ENCODE measurements at regions not wholly inside any gene's neighbourhood (a gene's known extent, or its start where the extent isn't known, plus 50 kb on each side); places are given as distances from the start of the nearest gene placed in this dataset.

DNA sequence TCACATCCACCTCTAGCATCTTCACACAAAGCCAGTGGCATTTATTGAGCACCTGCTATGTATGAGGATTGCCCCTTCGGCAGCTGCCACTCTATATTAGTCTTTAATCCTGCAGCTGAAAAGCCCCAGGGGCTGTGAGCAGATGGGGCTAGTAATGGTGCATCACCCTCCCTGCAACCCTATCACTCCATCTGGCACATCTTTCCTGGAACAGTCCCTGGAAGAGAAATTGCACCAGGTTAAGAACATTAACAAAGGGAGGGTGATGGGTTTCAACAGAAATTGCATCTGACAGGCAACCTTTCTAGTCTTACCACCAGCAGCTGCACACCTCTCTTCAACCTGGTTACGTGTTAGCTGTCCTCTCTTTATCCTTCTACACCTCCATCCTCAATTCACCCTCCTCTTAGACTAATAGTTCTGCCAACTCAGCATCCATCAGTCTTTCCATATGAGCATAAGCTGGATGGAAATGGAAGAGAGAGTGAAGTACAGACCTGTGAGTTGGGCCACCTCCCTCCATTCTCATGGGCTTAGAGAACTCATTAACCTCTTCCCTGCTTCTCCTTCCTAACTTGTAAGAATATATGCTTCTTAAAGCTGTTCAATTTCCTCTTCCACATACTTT, 168.6 kb upstream of the NEBL start:
- FAIRE-seq (no peak), DNase-seq (ENCODE audit: insufficient read length) (no peak)
- TF ChIP-seq POLR2A (IDR thresholded peaks at IDR 0.05; ENCODE audit: low read depth, low read length) (no peak), TAF1 (IDR thresholded peaks at IDR 0.05; ENCODE audit: borderline replicate concordance, low read depth, low read length) (no peak), POLR2AphosphoS5 (IDR thresholded peaks at IDR 0.05; ENCODE audit: low read depth, low read length) (no peak)

DNA sequence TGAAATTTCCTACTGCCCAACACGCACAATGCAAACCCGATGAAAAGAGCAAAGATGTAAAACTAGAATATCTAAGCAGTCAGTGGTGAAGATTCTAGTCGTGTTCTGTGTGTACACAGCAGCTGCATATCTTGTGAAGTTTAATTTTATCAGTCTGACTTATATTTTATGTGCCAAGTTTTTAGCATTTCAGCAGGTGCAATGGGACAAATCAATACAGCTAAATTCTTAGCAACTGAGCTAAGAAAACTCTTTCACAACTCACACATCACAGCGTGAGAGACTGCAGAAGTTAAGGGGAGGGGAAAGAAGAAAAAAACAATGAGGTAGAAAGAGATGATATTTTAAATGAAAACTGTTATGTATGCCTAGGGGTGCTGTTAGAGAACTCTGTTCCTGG, 164.9 kb upstream of the NEBL start:
- TF ChIP-seq TAF1 (IDR thresholded peaks at IDR 0.05; ENCODE audit: borderline replicate concordance, low read depth, low read length) (no peak), POLR2AphosphoS5 (IDR thresholded peaks at IDR 0.05; ENCODE audit: low read depth, low read length) (no peak), POLR2A (IDR thresholded peaks at IDR 0.05; ENCODE audit: low read depth, low read length) (no peak)
- no peak for DNase-seq (ENCODE audit: insufficient read length)
- no peak for FAIRE-seq

DNA sequence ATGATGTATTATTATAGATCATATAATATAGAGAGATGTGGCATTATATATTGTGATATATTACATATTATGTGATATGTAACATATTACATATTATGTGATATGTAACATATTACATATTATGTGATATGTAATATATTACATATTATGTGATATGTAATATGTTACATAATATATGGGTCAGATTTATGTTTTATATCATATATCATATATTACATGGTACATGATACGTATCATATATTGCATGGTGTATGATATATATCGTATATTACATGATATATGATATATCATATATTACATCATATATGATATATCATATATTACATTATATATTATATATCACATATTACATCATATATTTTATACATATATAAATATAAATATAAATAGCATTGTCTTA, 164.1 kb upstream of the NEBL start:
- no peak for FAIRE-seq
- TF ChIP-seq TAF1 (IDR thresholded peaks at IDR 0.05; ENCODE audit: borderline replicate concordance, low read depth, low read length) (no peak), POLR2AphosphoS5 (IDR thresholded peaks at IDR 0.05; ENCODE audit: low read depth, low read length) (no peak), POLR2A (IDR thresholded peaks at IDR 0.05; ENCODE audit: low read depth, low read length) (no peak)
- DNase-seq (ENCODE audit: insufficient read length), result no peak

DNA sequence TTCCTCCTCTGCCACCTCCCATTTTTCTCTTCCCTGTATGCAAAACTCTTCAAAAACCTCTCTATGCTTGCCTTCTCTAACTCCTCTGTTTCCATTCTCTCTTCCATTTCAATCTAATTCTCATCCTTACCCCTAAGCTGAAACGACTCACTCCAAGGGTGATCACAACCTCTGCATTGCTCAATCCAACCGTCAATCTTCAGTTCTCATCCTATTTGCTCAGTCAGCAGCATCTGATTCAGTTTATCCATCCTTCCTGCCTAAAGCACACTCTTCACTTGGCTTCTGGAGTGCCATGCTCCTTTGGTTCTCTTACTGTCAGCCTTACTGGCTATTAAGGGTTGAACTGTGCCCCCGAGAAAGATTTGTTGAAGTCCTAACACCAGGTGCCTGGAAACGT, 163.5 kb upstream of the NEBL start:
- TF ChIP-seq POLR2AphosphoS5 (IDR thresholded peaks at IDR 0.05; ENCODE audit: low read depth, low read length) (no peak), POLR2A (IDR thresholded peaks at IDR 0.05; ENCODE audit: low read depth, low read length) (no peak)
- DNase-seq (ENCODE audit: insufficient read length) (no peak), FAIRE-seq (no peak)

DNA sequence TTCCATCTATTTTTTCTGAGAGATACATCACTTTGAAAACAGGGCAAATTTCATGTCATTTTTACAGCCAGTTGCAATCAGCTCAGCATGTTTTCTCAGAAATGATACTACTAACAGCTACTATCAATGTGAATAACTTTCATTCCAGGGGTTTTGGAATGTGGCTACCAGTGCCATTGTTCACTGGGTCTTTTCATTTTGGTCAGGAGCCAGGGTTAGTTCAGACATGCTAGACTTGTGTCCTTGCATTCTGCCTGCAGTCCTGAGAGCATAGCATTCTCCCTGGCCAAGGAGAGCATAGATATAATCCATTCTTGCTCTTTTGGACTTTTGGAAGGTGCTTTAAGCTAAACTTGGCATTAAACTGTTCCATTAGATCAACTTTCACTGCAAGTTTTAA, 160.9 kb upstream of the NEBL start:
- TF ChIP-seq POLR2A (IDR thresholded peaks at IDR 0.05; ENCODE audit: low read depth, low read length), result no peak
- no peak for TF ChIP-seq TAF1 (IDR thresholded peaks at IDR 0.05; ENCODE audit: borderline replicate concordance, low read depth, low read length)
- TF ChIP-seq POLR2AphosphoS5 (IDR thresholded peaks at IDR 0.05; ENCODE audit: low read depth, low read length), result no peak
- no peak for FAIRE-seq

DNA sequence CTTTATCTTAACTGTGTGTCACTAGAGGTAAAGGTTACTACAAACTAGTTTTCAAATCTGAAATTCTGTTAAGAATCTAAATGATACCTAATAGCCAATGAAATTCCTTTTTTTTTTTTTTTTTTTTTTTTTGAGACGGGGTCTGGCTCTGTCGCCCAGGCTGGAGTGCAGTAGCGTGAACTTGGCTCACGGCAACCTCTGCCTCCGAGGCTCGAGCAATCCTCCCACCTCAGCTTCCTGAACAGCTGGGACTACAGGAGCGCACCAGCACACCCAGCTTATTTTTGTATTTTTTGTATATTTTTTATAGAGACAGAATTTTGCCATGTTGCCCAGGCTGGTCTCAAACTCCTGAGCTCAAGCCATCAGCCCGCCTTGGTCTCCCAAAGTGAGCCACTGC, 160.3 kb upstream of the NEBL start:
- no peak for DNase-seq (ENCODE audit: insufficient read length)
- FAIRE-seq, result no peak
- TF ChIP-seq POLR2AphosphoS5 (IDR thresholded peaks at IDR 0.05; ENCODE audit: low read depth, low read length), result no peak
- no peak for TF ChIP-seq TAF1 (IDR thresholded peaks at IDR 0.05; ENCODE audit: borderline replicate concordance, low read depth, low read length)
- no peak for TF ChIP-seq POLR2A (IDR thresholded peaks at IDR 0.05; ENCODE audit: low read depth, low read length)

More for the DNA sequence above, 160.9 kb upstream of the NEBL start:
- DNase-seq (ENCODE audit: insufficient read length), result no peak

DNA sequence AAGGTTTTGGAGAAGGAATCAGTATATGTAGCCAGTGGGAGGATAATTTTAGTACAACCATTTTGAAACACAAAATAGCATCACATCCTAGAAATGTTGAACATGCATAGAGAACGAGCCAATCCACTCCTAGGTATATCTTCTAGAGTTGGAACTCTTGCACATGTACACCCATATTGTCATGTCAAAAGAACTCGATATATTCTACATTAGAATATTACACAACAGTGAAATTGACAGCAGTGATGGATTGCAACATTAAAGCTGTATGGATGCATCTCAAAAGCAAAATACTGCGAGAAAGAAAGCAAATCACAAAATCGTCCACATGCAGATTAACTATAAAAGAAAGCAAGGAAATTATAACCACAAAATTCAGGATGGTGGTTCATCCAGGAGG, 159.3 kb upstream of the NEBL start:
- no peak for DNase-seq (ENCODE audit: insufficient read length)
- TF ChIP-seq POLR2A (IDR thresholded peaks at IDR 0.05; ENCODE audit: low read depth, low read length), result no peak
- no peak for FAIRE-seq

DNA sequence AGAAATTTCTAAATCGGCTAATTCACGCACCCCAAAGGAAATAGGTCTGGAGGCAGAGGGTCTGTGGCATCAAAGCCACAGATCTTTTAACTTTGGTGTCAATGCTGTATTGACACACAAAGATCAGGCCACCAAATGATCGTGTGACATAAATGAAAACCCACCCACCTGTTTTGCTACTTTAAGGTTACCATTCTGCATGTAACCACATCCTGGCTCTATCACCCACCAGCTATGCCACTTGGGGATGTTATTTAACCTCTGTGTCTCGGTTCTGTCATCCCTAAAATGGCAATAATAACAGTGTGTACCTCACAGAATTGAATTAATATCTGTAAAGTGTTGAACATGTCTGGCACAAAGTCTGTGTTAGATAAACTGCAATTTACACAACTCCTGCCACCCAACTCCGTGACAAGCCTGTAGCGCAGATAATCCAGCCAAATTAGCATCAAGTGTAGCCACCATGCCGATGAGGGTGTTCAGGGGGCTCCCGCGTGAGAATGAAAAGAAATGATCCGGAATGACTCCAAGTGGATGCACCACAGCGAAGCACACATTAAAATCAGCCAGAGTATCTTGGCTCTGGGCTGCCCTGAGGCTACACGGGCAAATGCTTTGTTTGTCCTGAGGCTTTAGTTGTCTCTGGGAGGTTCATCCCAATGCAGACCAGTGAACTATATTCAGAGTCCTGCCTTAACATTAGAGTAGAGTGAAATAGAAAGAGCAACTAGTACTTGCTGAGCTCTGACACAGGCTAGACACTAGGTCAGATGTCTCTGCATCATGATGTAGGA, 158.4 kb upstream of the NEBL start:
- no peak for FAIRE-seq

DNA sequence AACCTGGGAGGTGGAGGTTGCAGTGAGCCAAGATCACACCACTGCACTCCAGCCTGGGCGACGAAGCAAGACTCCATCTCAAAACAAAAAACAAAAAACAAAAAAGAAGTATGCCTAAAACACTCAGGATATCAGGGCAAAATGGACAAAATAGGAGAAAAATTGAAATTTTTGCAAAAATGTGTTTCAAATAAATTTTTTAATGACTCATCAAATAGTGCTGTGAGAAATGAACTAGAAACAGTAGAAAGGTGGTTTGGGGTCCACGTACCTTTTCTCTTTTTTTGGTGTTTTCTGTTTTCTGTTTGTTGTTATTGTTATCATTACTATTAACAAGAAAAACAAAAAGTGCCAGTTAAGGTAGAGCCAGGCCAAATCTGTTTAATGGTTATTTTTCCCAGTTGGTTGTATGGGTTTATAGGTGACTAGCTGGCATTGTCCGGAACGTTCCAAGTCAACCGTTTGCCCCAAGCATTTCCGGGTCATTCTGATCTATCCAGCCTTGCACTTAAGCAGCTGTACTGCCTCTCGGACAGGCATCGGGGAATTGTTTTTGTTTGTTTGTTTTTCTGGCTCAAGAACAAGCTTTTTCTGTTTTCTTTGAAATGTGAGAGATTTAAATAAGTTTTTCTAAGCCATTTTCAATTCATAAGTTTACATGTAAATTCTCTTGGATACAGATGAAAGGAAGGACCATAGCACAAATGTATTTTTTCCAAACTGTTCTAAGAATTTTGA, 157.0 kb upstream of the NEBL start:
- no peak for TF ChIP-seq POLR2AphosphoS5 (IDR thresholded peaks at IDR 0.05; ENCODE audit: low read depth, low read length)
- no peak for FAIRE-seq
- DNase-seq (ENCODE audit: insufficient read length), result no peak

More for the DNA sequence above, 158.4 kb upstream of the NEBL start:
- DNase-seq (ENCODE audit: insufficient read length), result no peak
- no peak for TF ChIP-seq TAF1 (IDR thresholded peaks at IDR 0.05; ENCODE audit: borderline replicate concordance, low read depth, low read length)
- no peak for TF ChIP-seq POLR2AphosphoS5 (IDR thresholded peaks at IDR 0.05; ENCODE audit: low read depth, low read length)
- TF ChIP-seq POLR2A (IDR thresholded peaks at IDR 0.05; ENCODE audit: low read depth, low read length), result no peak

DNA sequence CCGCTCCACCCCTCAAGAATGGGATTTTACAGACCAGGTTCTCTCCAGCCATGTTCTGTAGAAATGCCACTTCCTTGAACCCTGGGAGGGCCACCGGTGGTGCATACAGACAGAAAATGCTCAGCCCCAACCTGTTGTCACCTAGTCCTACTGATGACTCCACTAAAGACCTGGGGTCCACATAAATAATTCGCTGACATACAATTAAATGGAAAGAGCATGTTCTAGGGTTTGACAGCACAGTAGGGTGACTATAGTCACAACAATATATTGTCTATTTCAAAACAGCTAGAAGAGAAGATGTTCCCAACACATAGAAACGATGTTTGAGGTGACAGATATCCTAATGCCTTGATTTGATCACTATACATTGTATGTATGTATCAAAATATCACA, 155.6 kb upstream of the NEBL start:
- DNase-seq (ENCODE audit: insufficient read length) (no peak), FAIRE-seq (no peak)
- no peak for TF ChIP-seq POLR2A (IDR thresholded peaks at IDR 0.05; ENCODE audit: low read depth, low read length)
- no peak for TF ChIP-seq TAF1 (IDR thresholded peaks at IDR 0.05; ENCODE audit: borderline replicate concordance, low read depth, low read length)
- no peak for TF ChIP-seq POLR2AphosphoS5 (IDR thresholded peaks at IDR 0.05; ENCODE audit: low read depth, low read length)

DNA sequence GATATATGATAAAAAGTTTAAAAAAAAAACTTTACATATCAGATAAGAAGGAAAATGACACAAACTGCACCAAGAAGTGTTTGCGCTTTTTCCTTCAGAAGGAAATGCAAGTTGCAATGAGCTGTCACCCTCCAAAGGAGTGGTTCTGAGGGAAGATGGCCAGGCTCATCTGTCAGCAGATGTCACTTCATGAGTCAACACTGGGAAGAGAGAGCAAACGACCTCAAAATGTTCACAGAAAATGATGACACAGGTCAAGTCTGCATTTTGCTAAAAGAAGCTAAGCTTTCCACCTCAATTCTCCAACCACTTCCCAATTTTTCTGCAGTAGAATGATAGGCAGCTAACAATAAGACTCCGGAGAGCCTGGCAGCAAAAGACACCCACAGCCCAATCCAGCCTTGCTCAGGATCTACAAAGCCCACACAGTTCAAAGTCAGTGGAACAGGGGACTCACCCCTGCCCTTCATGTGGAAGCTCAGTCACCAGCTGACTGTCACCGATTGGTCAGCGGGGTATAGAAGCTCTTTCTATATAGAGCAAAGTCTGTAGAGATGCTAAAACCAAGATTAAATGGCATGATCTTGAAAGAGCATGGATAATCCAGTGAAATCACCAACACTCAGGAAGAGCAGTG, 155.1 kb upstream of the NEBL start:
- no peak for FAIRE-seq
- no peak for DNase-seq (ENCODE audit: insufficient read length)
- TF ChIP-seq TAF1 (IDR thresholded peaks at IDR 0.05; ENCODE audit: borderline replicate concordance, low read depth, low read length) (no peak), POLR2AphosphoS5 (IDR thresholded peaks at IDR 0.05; ENCODE audit: low read depth, low read length) (no peak), POLR2A (IDR thresholded peaks at IDR 0.05; ENCODE audit: low read depth, low read length) (no peak)
